ENCODE measurements at regions not wholly inside any gene's neighbourhood (a gene's known extent, or its start where the extent isn't known, plus 50 kb on each side); places are given as distances from the start of the nearest gene placed in this dataset.

DNA sequence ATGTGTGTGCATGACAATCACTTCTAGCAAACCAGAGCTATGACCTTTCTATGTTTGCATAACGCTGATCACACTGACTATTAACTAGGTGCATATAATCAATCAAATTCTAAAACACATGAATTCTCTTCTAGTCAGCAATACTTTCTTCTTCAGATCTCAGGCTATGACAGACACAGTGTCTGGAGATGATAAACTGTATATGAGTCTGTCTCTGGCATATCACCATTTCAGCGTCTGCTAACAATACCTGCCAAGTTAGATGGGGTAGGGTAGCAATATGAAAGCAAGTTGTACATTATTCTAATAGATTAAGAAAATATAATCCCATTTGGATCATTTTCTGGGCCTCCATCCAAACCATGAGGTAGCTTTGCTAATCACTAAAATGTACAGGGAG is 354.2 kb upstream of the EPHA4 start:
- Histone ChIP-seq H3K27ac (ENCODE audit: low read length) (no peak overlapping the region), H3K27me3 (ENCODE audit: control insufficient read depth in 1 of 2, insufficient read depth in 2 of 2, low read length in 2 of 2) (no peaks in the 10 kb centered on the region), H3K9me3 (ENCODE audit: control insufficient read depth in 2 of 2, low read length in 2 of 2) (no peaks in the 10 kb centered on the region), H3K4me3 (ENCODE audit: low read length in 2 of 2) (no peak overlapping the region), H3K9ac (ENCODE audit: low read length in 2 of 2) (no peak overlapping the region), H3K4me1 (ENCODE audit: control insufficient read depth, insufficient read depth, low read length) (no peaks in the 10 kb centered on the region), H3K36me3 (ENCODE audit: control insufficient read depth in 2 of 2, insufficient read depth in 2 of 2, low read length in 2 of 2) (no peaks in the 10 kb centered on the region)

DNA sequence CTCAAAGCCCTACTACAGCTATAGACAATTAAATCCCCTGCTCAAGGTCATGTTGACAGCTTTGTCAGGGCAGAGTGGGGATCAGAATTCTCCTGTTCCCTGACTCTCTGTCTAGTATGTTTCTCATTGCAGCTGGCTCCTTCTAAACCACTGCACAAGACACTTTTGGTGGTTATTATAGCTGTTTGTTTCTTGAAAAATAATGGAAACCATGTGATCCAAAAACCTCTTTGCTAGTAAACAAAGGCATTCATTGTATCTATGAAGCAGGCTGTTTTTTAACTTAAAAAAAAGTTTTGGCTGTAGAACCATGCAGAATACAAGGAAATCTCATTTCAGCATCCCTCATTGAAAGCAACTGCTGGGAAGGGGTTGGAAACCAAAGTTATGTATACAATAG is 352.5 kb upstream of the EPHA4 start:
- Histone ChIP-seq H3K36me3 (ENCODE audit: control insufficient read depth in 2 of 2, insufficient read depth in 2 of 2, low read length in 2 of 2) (no peaks in the 10 kb centered on the region), H3K4me3 (ENCODE audit: low read length in 2 of 2) (no peak overlapping the region), H3K9ac (ENCODE audit: low read length in 2 of 2) (no peak overlapping the region), H3K27ac (ENCODE audit: low read length) (no peak overlapping the region), H3K4me1 (ENCODE audit: control insufficient read depth, insufficient read depth, low read length) (no peaks in the 10 kb centered on the region), H3K9me3 (ENCODE audit: control insufficient read depth in 2 of 2, low read length in 2 of 2) (no peaks in the 10 kb centered on the region), H3K27me3 (ENCODE audit: control insufficient read depth in 1 of 2, insufficient read depth in 2 of 2, low read length in 2 of 2) (no peaks in the 10 kb centered on the region)

DNA sequence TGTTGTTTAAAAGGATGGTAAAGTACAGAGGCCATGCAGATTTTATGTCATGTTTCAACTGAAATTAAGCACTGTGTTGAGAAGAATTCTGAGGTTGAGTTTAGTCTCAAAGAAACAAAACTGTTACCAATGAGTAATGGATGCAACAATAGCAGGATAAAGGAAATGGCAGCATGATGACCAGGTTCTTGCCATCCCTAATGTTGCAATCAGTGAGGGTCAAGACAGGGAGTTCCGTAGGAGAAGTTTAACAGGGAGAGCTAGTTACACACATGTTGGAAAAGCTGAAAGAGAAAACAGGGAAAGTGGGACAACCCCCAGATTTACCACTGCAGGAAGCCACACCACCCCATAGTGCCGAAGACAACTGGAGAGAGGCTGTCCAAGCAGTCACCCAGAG is 343.8 kb upstream of the EPHA4 start:
- H3K27me3 ChIP-seq (ENCODE audit: control insufficient read depth in 1 of 2, insufficient read depth in 2 of 2, low read length in 2 of 2), result no peaks in the 10 kb centered on the region

DNA sequence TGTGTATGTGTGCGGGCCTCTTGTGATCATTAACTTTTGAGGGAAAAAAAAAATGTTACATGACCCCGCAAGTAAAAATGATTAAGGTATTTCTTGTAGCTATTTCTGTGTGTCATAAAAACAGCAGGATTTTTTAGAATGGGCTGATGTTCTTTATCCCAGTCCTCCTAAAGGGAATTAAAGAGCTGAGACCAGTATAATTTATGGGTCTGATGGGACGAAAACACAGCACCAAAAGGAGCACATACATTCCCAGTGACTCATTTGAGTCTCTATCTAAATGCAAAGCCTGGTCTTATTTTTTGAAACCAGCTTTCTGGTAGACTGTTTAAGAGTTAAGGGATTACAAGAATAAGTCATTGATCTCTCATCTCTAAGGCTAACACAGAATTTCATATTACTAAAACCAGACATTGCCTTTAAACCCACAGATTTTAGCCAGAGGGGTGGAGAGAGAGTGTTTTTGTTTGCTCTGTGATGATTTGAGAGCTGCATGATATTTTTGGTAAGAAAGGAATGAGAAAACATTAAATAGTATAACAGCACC is 342.3 kb upstream of the EPHA4 start:
- Histone ChIP-seq H3K27ac (ENCODE audit: low read length) (no peak overlapping the region), H3K9me3 (ENCODE audit: control insufficient read depth in 2 of 2, low read length in 2 of 2) (no peaks in the 10 kb centered on the region), H3K4me3 (ENCODE audit: low read length in 2 of 2) (no peak overlapping the region), H3K36me3 (ENCODE audit: control insufficient read depth in 2 of 2, insufficient read depth in 2 of 2, low read length in 2 of 2) (no peaks in the 10 kb centered on the region), H3K4me1 (ENCODE audit: control insufficient read depth, insufficient read depth, low read length) (no peaks in the 10 kb centered on the region), H3K9ac (ENCODE audit: low read length in 2 of 2) (no peak overlapping the region), H3K27me3 (ENCODE audit: control insufficient read depth in 1 of 2, insufficient read depth in 2 of 2, low read length in 2 of 2) (no peaks in the 10 kb centered on the region)

More for the DNA sequence above, 343.8 kb upstream of the EPHA4 start:
- Histone ChIP-seq H3K9me3 (ENCODE audit: control insufficient read depth in 2 of 2, low read length in 2 of 2) (no peaks in the 10 kb centered on the region), H3K9ac (ENCODE audit: low read length in 2 of 2) (no peak overlapping the region), H3K4me1 (ENCODE audit: control insufficient read depth, insufficient read depth, low read length) (no peaks in the 10 kb centered on the region), H3K27ac (ENCODE audit: low read length) (no peak overlapping the region), H3K4me3 (ENCODE audit: low read length in 2 of 2) (no peak overlapping the region), H3K36me3 (ENCODE audit: control insufficient read depth in 2 of 2, insufficient read depth in 2 of 2, low read length in 2 of 2) (no peaks in the 10 kb centered on the region)

DNA sequence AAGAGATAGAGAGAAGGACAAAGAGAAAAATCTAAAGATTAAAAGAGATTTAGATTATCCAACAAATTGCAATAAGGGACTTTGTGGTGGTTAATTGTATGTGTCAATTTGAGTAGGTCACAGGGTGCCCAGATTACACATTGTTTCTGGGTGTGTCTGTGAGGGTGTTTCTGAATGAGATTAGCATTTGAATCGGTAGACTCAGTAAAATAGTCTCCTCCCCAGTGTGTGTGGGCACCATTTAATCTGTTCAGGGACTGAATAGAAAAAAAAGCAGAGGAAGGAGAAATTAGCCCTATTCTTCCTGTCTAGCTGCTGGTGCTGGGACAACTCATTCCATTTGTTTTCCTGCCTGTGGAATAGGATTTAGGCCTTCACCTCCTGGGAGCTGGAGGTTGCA is 339.8 kb upstream of the EPHA4 start:
- no peaks in the 10 kb centered on the region for H3K4me1 ChIP-seq (ENCODE audit: control insufficient read depth, insufficient read depth, low read length)
- no peaks in the 10 kb centered on the region for H3K9me3 ChIP-seq (ENCODE audit: control insufficient read depth in 2 of 2, low read length in 2 of 2)
- no peaks in the 10 kb centered on the region for H3K36me3 ChIP-seq (ENCODE audit: control insufficient read depth in 2 of 2, insufficient read depth in 2 of 2, low read length in 2 of 2)
- H3K4me3 ChIP-seq (ENCODE audit: low read length in 2 of 2), result no peak overlapping the region
- H3K27me3 ChIP-seq (ENCODE audit: control insufficient read depth in 1 of 2, insufficient read depth in 2 of 2, low read length in 2 of 2), result no peaks in the 10 kb centered on the region
- no peak overlapping the region for H3K27ac ChIP-seq (ENCODE audit: low read length)
- no peak overlapping the region for H3K9ac ChIP-seq (ENCODE audit: low read length in 2 of 2)

DNA sequence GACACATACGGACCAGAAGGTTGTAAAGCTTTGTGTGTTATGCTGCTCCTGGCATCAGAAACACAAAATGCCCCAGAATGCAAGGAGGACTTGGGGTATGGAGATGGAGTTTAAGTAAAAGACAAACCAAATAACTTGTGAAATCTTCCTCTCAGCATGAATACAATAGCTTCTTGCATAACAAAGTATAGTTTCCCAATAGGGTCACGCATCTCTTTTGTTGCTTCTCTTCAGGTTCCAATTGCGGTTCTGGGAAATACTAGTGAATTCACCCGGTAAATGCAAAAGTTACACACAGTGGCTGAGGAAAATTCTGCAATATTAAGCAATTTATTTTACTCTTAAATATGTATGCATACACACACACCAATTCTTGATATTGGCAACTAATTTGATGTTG is 339.2 kb upstream of the EPHA4 start:
- H3K27me3 ChIP-seq (ENCODE audit: control insufficient read depth in 1 of 2, insufficient read depth in 2 of 2, low read length in 2 of 2), result no peaks in the 10 kb centered on the region
- H3K4me3 ChIP-seq (ENCODE audit: low read length in 2 of 2), result no peak overlapping the region
- H3K4me1 ChIP-seq (ENCODE audit: control insufficient read depth, insufficient read depth, low read length), result no peaks in the 10 kb centered on the region
- H3K9me3 ChIP-seq (ENCODE audit: control insufficient read depth in 2 of 2, low read length in 2 of 2), result no peaks in the 10 kb centered on the region
- no peaks in the 10 kb centered on the region for H3K36me3 ChIP-seq (ENCODE audit: control insufficient read depth in 2 of 2, insufficient read depth in 2 of 2, low read length in 2 of 2)
- no peak overlapping the region for H3K27ac ChIP-seq (ENCODE audit: low read length)
- no peak overlapping the region for H3K9ac ChIP-seq (ENCODE audit: low read length in 2 of 2)

DNA sequence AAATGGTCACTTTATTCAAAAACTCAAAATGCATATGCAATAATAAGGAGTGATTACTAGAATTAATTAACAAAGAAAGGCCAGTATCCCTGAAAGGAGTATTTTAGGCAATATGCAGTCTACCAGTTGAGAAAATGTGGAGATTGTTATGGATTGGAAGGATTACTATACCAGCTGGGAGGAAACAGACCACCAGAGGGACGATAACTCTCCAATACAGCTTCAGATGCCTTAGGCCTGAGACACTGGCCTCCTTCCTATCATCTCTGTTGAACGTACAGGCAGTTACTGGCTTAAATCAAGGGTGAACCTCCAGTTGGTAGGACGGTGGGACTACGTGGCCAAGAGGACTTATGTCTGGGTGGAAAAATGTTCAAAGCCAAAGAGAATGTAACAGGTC is 336.4 kb upstream of the EPHA4 start:
- Histone ChIP-seq H3K9me3 (ENCODE audit: control insufficient read depth in 2 of 2, low read length in 2 of 2) (no peaks in the 10 kb centered on the region), H3K36me3 (ENCODE audit: control insufficient read depth in 2 of 2, insufficient read depth in 2 of 2, low read length in 2 of 2) (no peaks in the 10 kb centered on the region), H3K27me3 (ENCODE audit: control insufficient read depth in 1 of 2, insufficient read depth in 2 of 2, low read length in 2 of 2) (no peaks in the 10 kb centered on the region), H3K4me1 (ENCODE audit: control insufficient read depth, insufficient read depth, low read length) (no peaks in the 10 kb centered on the region), H3K27ac (ENCODE audit: low read length) (no peak overlapping the region), H3K4me3 (ENCODE audit: low read length in 2 of 2) (no peak overlapping the region), H3K9ac (ENCODE audit: low read length in 2 of 2) (no peak overlapping the region)

DNA sequence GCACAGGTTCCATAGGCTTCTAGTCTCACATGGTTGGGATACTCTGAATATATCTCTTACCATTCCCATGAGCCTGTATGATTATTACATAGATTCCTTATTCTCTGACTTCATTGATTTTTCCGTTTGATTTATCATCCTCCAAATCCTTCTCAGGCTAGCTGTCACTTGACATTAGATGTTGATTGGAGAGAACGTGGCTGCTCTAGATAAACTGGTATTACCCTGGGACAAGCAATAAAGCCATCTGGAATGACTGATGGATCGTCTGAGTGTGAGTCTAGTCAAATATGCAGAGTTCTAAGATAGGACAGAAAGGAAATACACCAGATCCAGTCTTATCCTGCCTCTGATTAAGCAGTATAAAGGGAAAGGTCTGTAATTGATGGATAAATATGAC is 325.6 kb upstream of the EPHA4 start:
- H3K9ac ChIP-seq (ENCODE audit: low read length in 2 of 2), result no peak overlapping the region
- no peaks in the 10 kb centered on the region for H3K9me3 ChIP-seq (ENCODE audit: control insufficient read depth in 2 of 2, low read length in 2 of 2)
- no peaks in the 10 kb centered on the region for H3K27me3 ChIP-seq (ENCODE audit: control insufficient read depth in 1 of 2, insufficient read depth in 2 of 2, low read length in 2 of 2)
- H3K27ac ChIP-seq (ENCODE audit: low read length), result peak overlapping the region; percentile 69
- H3K4me1 ChIP-seq (ENCODE audit: control insufficient read depth, insufficient read depth, low read length), result peaks cover 10% of the 10 kb centered on the region
- no peaks in the 10 kb centered on the region for H3K36me3 ChIP-seq (ENCODE audit: control insufficient read depth in 2 of 2, insufficient read depth in 2 of 2, low read length in 2 of 2)
- no peak overlapping the region for H3K4me3 ChIP-seq (ENCODE audit: low read length in 2 of 2)

DNA sequence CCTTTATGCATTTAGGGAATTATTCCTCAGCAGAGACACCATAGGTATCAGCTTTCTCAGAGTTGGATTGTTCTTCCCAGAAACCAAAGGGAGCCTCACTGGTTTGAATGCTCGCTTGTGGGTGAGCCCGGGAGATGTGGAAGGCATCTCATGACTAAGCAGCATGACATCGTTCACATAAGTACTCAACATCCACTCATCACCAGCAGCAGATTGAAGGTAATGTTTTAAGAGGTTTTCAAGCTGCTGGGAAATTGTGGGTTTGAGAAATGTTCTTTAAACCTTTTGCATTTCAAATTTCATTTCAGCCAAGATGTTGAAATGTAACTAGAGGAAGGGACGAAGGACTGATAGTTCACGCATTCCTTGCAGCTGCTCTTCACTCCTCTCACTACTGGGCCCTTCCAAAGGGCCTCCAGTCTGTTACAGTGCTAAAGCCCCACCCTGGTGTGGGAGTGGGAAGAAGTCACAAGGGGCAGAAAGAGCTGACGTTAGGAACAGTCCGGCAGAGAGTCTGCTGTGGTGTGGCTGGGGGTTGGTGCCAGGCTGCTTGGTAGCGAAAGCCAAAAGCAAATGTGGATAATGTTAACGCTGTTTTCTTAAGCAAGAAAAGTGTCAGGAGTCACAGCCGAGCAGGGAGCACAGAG is 324.5 kb upstream of the EPHA4 start:
- Histone ChIP-seq H3K4me1 (ENCODE audit: control insufficient read depth, insufficient read depth, low read length) (peaks cover 10% of the 10 kb centered on the region), H3K9me3 (ENCODE audit: control insufficient read depth in 2 of 2, low read length in 2 of 2) (no peaks in the 10 kb centered on the region), H3K4me3 (ENCODE audit: low read length in 2 of 2) (peak overlapping the region; percentile 0 to 8), H3K36me3 (ENCODE audit: control insufficient read depth in 2 of 2, insufficient read depth in 2 of 2, low read length in 2 of 2) (no peaks in the 10 kb centered on the region), H3K27me3 (ENCODE audit: control insufficient read depth in 1 of 2, insufficient read depth in 2 of 2, low read length in 2 of 2) (no peaks in the 10 kb centered on the region), H3K27ac (ENCODE audit: low read length) (peak overlapping the region; percentile 69), H3K9ac (ENCODE audit: low read length in 2 of 2) (no peak overlapping the region)

DNA sequence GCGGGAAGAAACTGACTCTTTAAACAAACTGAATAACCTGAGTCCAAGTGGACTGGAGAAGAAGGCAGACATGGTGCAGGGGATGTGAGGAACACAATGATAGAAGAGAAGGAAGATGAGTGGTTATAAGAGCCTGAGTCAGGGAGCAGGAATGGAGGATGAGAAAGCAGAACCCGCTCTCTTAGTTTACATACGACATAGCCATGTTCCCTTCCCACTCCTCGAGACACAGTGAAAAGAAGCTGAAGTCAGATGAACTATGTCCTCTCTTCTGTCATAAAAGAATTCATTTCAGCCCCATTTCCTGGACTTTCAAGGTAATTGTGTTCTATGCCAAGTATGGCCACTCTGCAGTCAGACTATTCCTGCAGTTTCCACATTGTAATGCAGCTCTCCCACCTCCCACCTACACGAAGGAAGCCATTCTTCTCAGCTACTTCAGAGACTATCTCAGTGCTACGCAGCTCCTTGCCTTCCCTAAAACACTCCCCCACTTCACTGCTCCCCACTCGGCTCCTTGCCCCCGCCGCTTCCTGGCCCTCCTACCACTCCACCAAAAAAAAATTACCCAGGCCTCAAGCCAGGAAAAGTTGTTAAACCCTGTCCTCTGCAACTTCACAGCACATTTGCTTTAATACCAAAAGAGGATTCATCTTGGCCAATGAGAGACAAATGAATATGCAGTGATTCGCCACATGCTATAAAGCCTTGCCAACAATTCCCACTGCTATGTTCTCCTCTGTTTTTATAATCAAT is 323.4 kb upstream of the EPHA4 start:
- H3K27ac ChIP-seq (ENCODE audit: low read length), result peak overlapping the region; percentile 69
- H3K4me3 ChIP-seq (ENCODE audit: low read length in 2 of 2), result no peak overlapping the region
- H3K4me1 ChIP-seq (ENCODE audit: control insufficient read depth, insufficient read depth, low read length), result peaks cover 10% of the 10 kb centered on the region
- H3K36me3 ChIP-seq (ENCODE audit: control insufficient read depth in 2 of 2, insufficient read depth in 2 of 2, low read length in 2 of 2), result no peaks in the 10 kb centered on the region
- peak overlapping the region in 1 of 2 donors; percentile 6 for H3K9ac ChIP-seq (ENCODE audit: low read length in 2 of 2)
- no peaks in the 10 kb centered on the region for H3K9me3 ChIP-seq (ENCODE audit: control insufficient read depth in 2 of 2, low read length in 2 of 2)
- no peaks in the 10 kb centered on the region for H3K27me3 ChIP-seq (ENCODE audit: control insufficient read depth in 1 of 2, insufficient read depth in 2 of 2, low read length in 2 of 2)

DNA sequence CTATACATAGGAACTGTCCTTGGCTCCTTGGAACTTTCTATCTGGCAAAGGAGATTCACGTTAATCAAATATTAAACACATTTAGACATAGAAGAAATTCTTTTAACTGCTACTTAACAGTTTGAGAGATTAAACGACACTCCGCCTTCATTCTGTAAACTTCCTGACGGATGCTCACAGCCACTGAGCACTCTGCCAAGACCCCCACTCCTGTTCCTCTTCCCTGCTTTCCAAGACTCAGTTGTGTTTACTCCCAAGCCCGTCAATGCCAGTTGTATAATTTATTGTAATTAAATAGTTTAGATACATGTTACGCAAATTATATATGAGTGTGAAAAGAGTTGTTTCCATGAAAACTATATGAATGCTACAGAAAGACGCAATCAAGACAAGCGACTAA is 321.4 kb upstream of the EPHA4 start:
- no peaks in the 10 kb centered on the region for H3K36me3 ChIP-seq (ENCODE audit: control insufficient read depth in 2 of 2, insufficient read depth in 2 of 2, low read length in 2 of 2)
- H3K4me3 ChIP-seq (ENCODE audit: low read length in 2 of 2), result no peak overlapping the region
- no peak overlapping the region for H3K27ac ChIP-seq (ENCODE audit: low read length)
- H3K4me1 ChIP-seq (ENCODE audit: control insufficient read depth, insufficient read depth, low read length), result peaks cover 10% of the 10 kb centered on the region
- H3K27me3 ChIP-seq (ENCODE audit: control insufficient read depth in 1 of 2, insufficient read depth in 2 of 2, low read length in 2 of 2), result no peaks in the 10 kb centered on the region
- no peaks in the 10 kb centered on the region for H3K9me3 ChIP-seq (ENCODE audit: control insufficient read depth in 2 of 2, low read length in 2 of 2)
- H3K9ac ChIP-seq (ENCODE audit: low read length in 2 of 2), result no peak overlapping the region

All from stomach smooth muscle (tissue), 2 donors.